GM12878 (cell line): ENCODE measurements at regions not wholly inside any gene's neighbourhood (a gene's known extent, or its start where the extent isn't known, plus 50 kb on each side); places are given as distances from the start of the nearest gene placed in this dataset.

Source experiments
- ATAC-seq: fragments of 200-7000 bp; cut with Tn5 transposase; 3 replicates; pipeline ENCODE4 v1.9.1; 2020; ENCODE audit warnings: mild to moderate bottlenecking, moderate library complexity
- BruUV-seq: library from RNA; stranded (reverse); fragments of 400-500 nt; replicated peaks from 2 replicates; lab custom pipeline; 2021; lab: Mats Ljungman, UMichigan
- CTCF ChIA-PET: fragments of 300-600 bp; sonication (Branson Sonifier 250); formaldehyde crosslinking; extraction: SDS; loops from one replicate; lab custom pipeline; 2021; ENCODE audit warnings: inconsistent platforms; lab: Yijun Ruan, JAX
- POLR2A ChIA-PET: fragments of 350-600 bp; formaldehyde crosslinking; extraction: SDS; loops from one replicate; lab custom pipeline; 2021; ENCODE audit warnings: inconsistent platforms; lab: Charles Lee
- RAD21 ChIA-PET: fragments of 300-600 bp; sonication (Branson Sonifier 250); formaldehyde crosslinking; loops from one replicate; lab custom pipeline; 2023; ENCODE audit warnings: antibody characterized with exemption; ENCODE audit not compliant: unreplicated experiment; lab: Charles Lee
- SMC1A ChIA-PET: fragments of 300-600 bp; sonication (Branson Sonifier 250); formaldehyde crosslinking; loops from one replicate; lab custom pipeline; 2023; ENCODE audit not compliant: unreplicated experiment, uncharacterized antibody; lab: Charles Lee
- DNase-seq: peaks from one replicate; pipeline ENCODE4 v3.0.0-alpha.2; 2011; ENCODE audit warnings: low read depth, low spot score
- FAIRE-seq: peaks from 3 replicates; lab custom pipeline; 2011; peaks lifted over from hg19 to GRCh38; lab: Jason Lieb, UNC
- H2AFZ ChIP-seq: 2 replicates; pipeline ENCODE4 v1.6.0; 2011; ENCODE audit warnings: low read depth, low read length, control low read depth; ENCODE audit not compliant: control insufficient read depth
- H3K27ac ChIP-seq: 2 replicates; pipeline ENCODE4 v1.5.1; 2011; ENCODE audit warnings: control low read depth; ENCODE audit not compliant: control insufficient read depth, insufficient read depth
- H3K27me3 ChIP-seq, 2 experiments: replicated peaks in 1 of 2; 2 replicates each; pipeline versions ENCODE4 v1.6.0 to v1.6.1; 2011; ENCODE audit warnings: low read length in 1 of 2; ENCODE audit not compliant: control insufficient read depth in 2 of 2, insufficient read depth in 2 of 2
- H3K36me3 ChIP-seq, 2 experiments: 2 replicates each; pipeline ENCODE4 v1.5.1; 2011; ENCODE audit warnings: low read length in 1 of 2; ENCODE audit not compliant: control insufficient read depth in 2 of 2, insufficient read depth in 2 of 2
- H3K4me1 ChIP-seq: 2 replicates; pipeline ENCODE4 v1.6.1; 2011; ENCODE audit warnings: mild to moderate bottlenecking, low read length, moderate library complexity, mixed read lengths; ENCODE audit not compliant: control insufficient read depth, insufficient read depth
- H3K4me2 ChIP-seq: 2 replicates; pipeline ENCODE4 v1.6.0; 2011; ENCODE audit warnings: control low read depth; ENCODE audit not compliant: control insufficient read depth, insufficient read depth
- H3K4me3 ChIP-seq: fragments of 200-600 bp; sonication (generic); 2 replicates; pipeline ENCODE4 v1.5.1; 2016
- H3K79me2 ChIP-seq: 2 replicates; pipeline ENCODE4 v1.6.0; 2011; ENCODE audit warnings: low read length; ENCODE audit not compliant: control insufficient read depth, insufficient read depth
- H3K9ac ChIP-seq: 2 replicates; pipeline ENCODE4 v1.8.0; 2011; ENCODE audit warnings: low read length, control low read depth, mixed read lengths; ENCODE audit not compliant: control insufficient read depth, insufficient read depth
- H3K9me3 ChIP-seq: replicated peaks from 3 replicates; pipeline ENCODE4 v1.5.1; 2011; ENCODE audit warnings: mild to moderate bottlenecking, low read length; ENCODE audit not compliant: control insufficient read depth, insufficient read depth
- H4K20me1 ChIP-seq: 2 replicates; pipeline ENCODE4 v1.6.0; 2011; ENCODE audit not compliant: control insufficient read depth, insufficient read depth
- CREM ChIP-seq: IDR thresholded peaks from 2 replicates; pipeline ENCODE4 v1.6.1; 2014; ENCODE audit warnings: antibody characterized with exemption, low read depth
- E4F1 ChIP-seq: fragments of 450-650 bp; IDR thresholded peaks from 2 replicates; pipeline ENCODE4 v1.6.1; 2018; ENCODE audit warnings: borderline replicate concordance, mild to moderate bottlenecking; ENCODE audit not compliant: partially characterized antibody
- EP300 ChIP-seq, 2 experiments: fragments of 150-350 bp in 1 of 2; IDR thresholded peaks; 2 replicates each; pipeline ENCODE4 v1.6.1; 2011 to 2012; ENCODE audit warnings: low read depth in 2 of 2, low read length in 2 of 2, borderline replicate concordance in 1 of 2, improper control_type of control experiment in 1 of 2, inconsistent platforms in 1 of 2; ENCODE audit not compliant: control insufficient read depth in 1 of 2
- ESRRA ChIP-seq: IDR thresholded peaks from 2 replicates; pipeline ENCODE4 v1.6.1; 2012; ENCODE audit warnings: mild to moderate bottlenecking, low read length, improper control_type of control experiment
- IRF4 ChIP-seq: IDR thresholded peaks from 2 replicates; pipeline ENCODE4 v1.6.1; 2011; ENCODE audit warnings: low read depth, low read length
- NR2F1 ChIP-seq: fragments of 450-650 bp; conservative IDR thresholded peaks from 2 replicates; pipeline ENCODE4 v1.6.1; 2017; ENCODE audit warnings: mild to moderate bottlenecking
- PML ChIP-seq: IDR thresholded peaks from 2 replicates; pipeline ENCODE4 v1.6.1; 2012; ENCODE audit warnings: low read length, inconsistent platforms
- POU2F2 ChIP-seq: IDR thresholded peaks from 3 replicates; pipeline ENCODE4 v1.6.1; 2011; ENCODE audit warnings: low read depth, mild to moderate bottlenecking, low read length, borderline replicate concordance
- SMAD5 ChIP-seq: IDR thresholded peaks from 2 replicates; pipeline ENCODE4 v1.6.1; 2016; ENCODE audit warnings: antibody characterized with exemption, low read depth
- SMC3 ChIP-seq: IDR thresholded peaks from 2 replicates; pipeline ENCODE4 v1.6.1; 2011; ENCODE audit warnings: low read length, improper control_type of control experiment, borderline replicate concordance
- ZBTB33 ChIP-seq: fragments of 450-650 bp; IDR thresholded peaks from 2 replicates; pipeline ENCODE4 v1.6.1; 2017; ENCODE audit warnings: mild to moderate bottlenecking
- ZZZ3 ChIP-seq: IDR thresholded peaks from 2 replicates; pipeline ENCODE4 v1.6.1; 2011; ENCODE audit warnings: low read depth; ENCODE audit not compliant: control insufficient read depth, insufficient read length
- WGBS: methylation state at CpG from one replicate; pipeline ENCODE4 v1.1.6; 2016; ENCODE audit warnings: low lambda C conversion rate; ENCODE audit not compliant: insufficient replicate concordance, insufficient coverage; ENCODE audit errors: missing lambda C conversion rate; 5-methylcytosine and 5-hydroxymethylcytosine counted together
- in situ Hi-C: fragments of 300-500 bp; cut with MboI; formaldehyde crosslinking; loops from 9 replicates; pipeline ENCODE4 v1.14.3; 2018; ENCODE audit warnings: mixed read lengths
- intact Hi-C: fragments of 100-400 bp; cut with micrococcal nuclease; formaldehyde crosslinking; loops from one replicate; pipeline ENCODE4 v1.14.2; 2022; ENCODE audit not compliant: unreplicated experiment

GRCh38 chr6:139549561-139550070 is 175.2 kb upstream of the CITED2 start:
- no peak for FAIRE-seq
- no peak overlapping the region for H3K4me3 ChIP-seq
- no peak overlapping the region for H3K4me2 ChIP-seq
- intact Hi-C loops, result no loop called here
- BruUV-seq, result no TSS peak
- H4K20me1 ChIP-seq, result no peaks in the 10 kb centered on the region
- no peaks in the 10 kb centered on the region for H3K79me2 ChIP-seq
- no peaks in the 10 kb centered on the region for H3K27me3 ChIP-seq
- TF ChIP-seq IRF4 (no peak), SMC3 (no peak), CREM (no peak), NR2F1 (peak; percentile 41; the same call in 1 of the 2 replicates), PML (no peak)
- SMC1A ChIA-PET, result no interaction called here
- CTCF ChIA-PET, result no interaction called here
- H2AFZ ChIP-seq, result no peak overlapping the region
- POLR2A ChIA-PET, result no interaction called here
- no peaks in the 10 kb centered on the region for H3K9me3 ChIP-seq
- RAD21 ChIA-PET, result no interaction called here
- H3K4me1 ChIP-seq, result no peaks in the 10 kb centered on the region
- WGBS, result 67% methylated on average over 5 of the region's 5 CpGs
- no peak for ATAC-seq
- no peak for DNase-seq
- no peak overlapping the region for H3K9ac ChIP-seq
- in situ Hi-C loops, result no loop called here
- no peaks in the 10 kb centered on the region for H3K36me3 ChIP-seq
- H3K27ac ChIP-seq, result no peak overlapping the region

- H3K27me3 ChIP-seq, result no peaks in the 10 kb centered on the region
- ChIA-PET SMC1A (interaction anchor here (0.7 to 1.1 kb wide), 3 partner anchors 9 to 47 kb away, joined by 3 read pairs; no protein-coding TSS in a partner anchor), CTCF (interaction anchor here (1.0 kb wide), 1 partner anchor 175 kb away, joined by 3 read pairs; no protein-coding TSS in a partner anchor), POLR2A (no interaction called here), RAD21 (no interaction called here)
- no peaks in the 10 kb centered on the region for H3K4me1 ChIP-seq
- H4K20me1 ChIP-seq, result no peaks in the 10 kb centered on the region
- no peak overlapping the region for H3K4me3 ChIP-seq
- in situ Hi-C loops (no loop called here), intact Hi-C loops (no loop called here)
- FAIRE-seq (no peak), DNase-seq (no peak), ATAC-seq (no peak)
- H3K79me2 ChIP-seq, result no peaks in the 10 kb centered on the region
- H3K27ac ChIP-seq, result no peak overlapping the region
- no peaks in the 10 kb centered on the region for H3K9me3 ChIP-seq
- TF ChIP-seq ZBTB33 (no peak), POU2F2 (no peak), NR2F1 (no peak), SMAD5 (no peak), ESRRA (no peak), ZZZ3 (no peak), EP300 (IDR thresholded peaks at IDR 0.05; ENCODE audit: borderline replicate concordance in 1 of 2, control insufficient read depth in 1 of 2, low read depth in 2 of 2, low read length in 2 of 2) (no peak), E4F1 (no peak)
- no peak overlapping the region for H3K4me2 ChIP-seq
- no peak overlapping the region for H3K9ac ChIP-seq
- BruUV-seq, result no TSS peak
- no peak overlapping the region for H2AFZ ChIP-seq
- H3K36me3 ChIP-seq, result no peaks in the 10 kb centered on the region
These were observed 173.4 kb upstream of the CITED2 start for GRCh38 chr6:139547804-139548203.
